Peyer's patch (tissue), 4 donors: ENCODE measurements at regions not wholly inside any gene's neighbourhood (a gene's known extent, or its start where the extent isn't known, plus 50 kb on each side); places are given as distances from the start of the nearest gene placed in this dataset.

Experiments
- DNase-seq, 3 donors: peaks; one replicate each; pipeline ENCODE4 v3.0.0-alpha.2; 2017 to 2019
- H3K27ac ChIP-seq, 4 donors: fragments of 200-600 bp; sonication (generic); one replicate each; pipeline ENCODE4 v1.5.1; 2016 to 2019
- H3K27me3 ChIP-seq, 2 donors: fragments of 200-600 bp; sonication (generic); one replicate each; pipeline ENCODE4 v1.5.1; 2019
- H3K36me3 ChIP-seq, 3 donors: fragments of 200-600 bp; sonication (generic); one replicate each; pipeline ENCODE4 v1.5.1; 2016 to 2019
- H3K4me1 ChIP-seq, 4 donors: fragments of 200-600 bp; sonication (generic); one replicate each; pipeline ENCODE4 v1.5.1; 2016 to 2019
- H3K4me3 ChIP-seq, 4 donors: fragments of 200-600 bp; sonication (generic); 1 replicate in 3 of 4; 2 replicates in 1 of 4; pipeline ENCODE4 v1.5.1; 2016 to 2019; ENCODE audit warnings: mild to moderate bottlenecking in 1 of 4
- H3K9me3 ChIP-seq, 4 donors: fragments of 200-600 bp; sonication (generic); one replicate each; pipeline ENCODE4 v1.5.1; 2016 to 2019; ENCODE audit warnings: mild to moderate bottlenecking in 1 of 4
- POLR2A ChIP-seq, 2 donors: fragments of 450-650 bp; IDR thresholded peaks; one replicate each; pipeline ENCODE4 v1.5.1; 2017; ENCODE audit warnings: antibody characterized with exemption in 2 of 2, mild to moderate bottlenecking in 2 of 2, moderate library complexity in 2 of 2
- TF ChIP-seq, protein P1 (sequence below), 6 experiments: fragments of 450-650 bp in 4 of 6; fragments of 200-600 bp in 2 of 6; sonication (generic) in 1 of 6; IDR thresholded peaks; one replicate each; pipeline ENCODE4 v1.5.1; 2017 to 2019; ENCODE audit warnings: antibody characterized with exemption in 6 of 6, mild to moderate bottlenecking in 3 of 6, moderate library complexity in 1 of 6

DNA sequence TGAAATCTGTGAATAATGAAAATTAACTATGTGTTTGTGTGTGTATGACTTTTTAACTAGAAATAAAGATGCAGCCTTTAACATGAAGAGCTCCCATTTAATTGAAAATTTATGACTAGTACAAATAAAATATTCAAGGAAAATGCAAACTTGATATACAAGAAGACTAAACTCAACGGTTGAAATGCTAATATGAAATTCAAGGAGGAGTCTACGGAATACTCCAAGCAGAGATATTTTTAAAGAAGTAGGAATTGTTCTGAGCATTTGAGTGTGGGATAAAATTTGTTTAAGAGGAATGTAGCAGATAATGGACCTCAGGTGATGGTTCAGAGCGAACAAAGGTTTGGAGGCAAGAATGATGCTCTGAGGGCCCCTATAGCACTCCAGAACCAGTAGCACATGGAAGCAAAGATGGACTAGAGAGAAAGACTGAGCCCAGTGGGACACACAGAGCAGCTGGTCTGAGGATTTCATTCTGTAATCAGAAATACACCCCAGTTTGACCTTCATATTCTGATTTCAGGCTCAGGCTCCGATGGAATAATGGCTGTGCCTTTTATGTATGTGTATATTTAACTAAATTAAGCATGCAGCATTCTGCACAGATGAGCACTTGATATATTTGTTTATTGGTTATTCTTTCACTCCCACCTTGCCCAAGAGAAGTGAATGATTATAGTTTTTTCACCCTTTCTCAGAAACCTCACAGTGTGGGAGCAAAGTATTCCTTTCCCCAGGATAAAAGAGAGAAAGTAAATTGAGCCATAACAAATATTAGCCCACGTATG, 227.1 kb downstream of the ZPLD1 start:
- Histone ChIP-seq H3K9me3 (no peaks in the 10 kb centered on the region), H3K4me1 (no peaks in the 10 kb centered on the region), H3K36me3 (no peaks in the 10 kb centered on the region), H3K27me3 (no peaks in the 10 kb centered on the region), H3K27ac (no peak overlapping the region), H3K4me3 (no peak overlapping the region)
- DNase-seq: no peak
- TF ChIP-seq, protein P1, sequence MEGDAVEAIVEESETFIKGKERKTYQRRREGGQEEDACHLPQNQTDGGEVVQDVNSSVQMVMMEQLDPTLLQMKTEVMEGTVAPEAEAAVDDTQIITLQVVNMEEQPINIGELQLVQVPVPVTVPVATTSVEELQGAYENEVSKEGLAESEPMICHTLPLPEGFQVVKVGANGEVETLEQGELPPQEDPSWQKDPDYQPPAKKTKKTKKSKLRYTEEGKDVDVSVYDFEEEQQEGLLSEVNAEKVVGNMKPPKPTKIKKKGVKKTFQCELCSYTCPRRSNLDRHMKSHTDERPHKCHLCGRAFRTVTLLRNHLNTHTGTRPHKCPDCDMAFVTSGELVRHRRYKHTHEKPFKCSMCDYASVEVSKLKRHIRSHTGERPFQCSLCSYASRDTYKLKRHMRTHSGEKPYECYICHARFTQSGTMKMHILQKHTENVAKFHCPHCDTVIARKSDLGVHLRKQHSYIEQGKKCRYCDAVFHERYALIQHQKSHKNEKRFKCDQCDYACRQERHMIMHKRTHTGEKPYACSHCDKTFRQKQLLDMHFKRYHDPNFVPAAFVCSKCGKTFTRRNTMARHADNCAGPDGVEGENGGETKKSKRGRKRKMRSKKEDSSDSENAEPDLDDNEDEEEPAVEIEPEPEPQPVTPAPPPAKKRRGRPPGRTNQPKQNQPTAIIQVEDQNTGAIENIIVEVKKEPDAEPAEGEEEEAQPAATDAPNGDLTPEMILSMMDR (IDR thresholded peaks at IDR 0.05): no peak
- no peak for TF ChIP-seq POLR2A (IDR thresholded peaks at IDR 0.05)

DNA sequence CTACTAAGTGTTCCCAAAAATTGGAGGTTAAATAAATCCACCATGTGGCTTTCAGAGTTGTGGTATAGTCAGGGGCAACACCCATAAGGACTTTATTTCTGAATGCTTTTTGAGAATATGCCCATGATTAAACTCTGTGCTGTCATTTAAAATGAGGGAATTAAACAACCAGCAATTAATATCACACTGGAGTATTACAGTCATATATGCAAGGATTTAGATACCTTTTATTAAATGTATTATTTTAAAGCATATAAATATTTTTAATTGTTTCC, 227.6 kb downstream of the ZPLD1 start:
- TF ChIP-seq, protein P1 (IDR thresholded peaks at IDR 0.05): no peak

DNA sequence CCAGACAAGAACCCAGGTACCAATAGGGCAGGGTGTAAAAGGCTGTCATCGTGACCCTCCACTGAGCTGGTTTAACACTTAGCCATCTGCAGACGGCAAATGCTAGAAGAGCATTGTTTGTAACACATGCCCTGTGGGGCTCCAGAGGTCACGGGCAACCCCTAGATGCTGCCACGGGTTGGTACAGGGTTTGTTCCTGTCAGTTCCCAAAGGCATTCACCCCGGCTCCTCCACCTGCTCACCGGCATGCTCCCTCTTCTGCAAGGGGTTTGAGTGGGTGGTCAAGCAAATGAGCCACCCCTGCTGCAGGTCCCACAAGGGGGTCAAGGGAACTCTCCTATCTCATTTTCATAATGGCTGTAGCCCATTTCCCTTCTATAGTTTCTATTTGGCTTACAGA, 229.3 kb downstream of the ZPLD1 start:
- DNase-seq: no peak

More for the DNA sequence above, 227.6 kb downstream of the ZPLD1 start:
- Histone ChIP-seq H3K4me1 (no peaks in the 10 kb centered on the region), H3K9me3 (no peaks in the 10 kb centered on the region), H3K4me3 (no peak overlapping the region), H3K27ac (no peak overlapping the region), H3K36me3 (no peaks in the 10 kb centered on the region), H3K27me3 (no peaks in the 10 kb centered on the region)
- DNase-seq: no peak

DNA sequence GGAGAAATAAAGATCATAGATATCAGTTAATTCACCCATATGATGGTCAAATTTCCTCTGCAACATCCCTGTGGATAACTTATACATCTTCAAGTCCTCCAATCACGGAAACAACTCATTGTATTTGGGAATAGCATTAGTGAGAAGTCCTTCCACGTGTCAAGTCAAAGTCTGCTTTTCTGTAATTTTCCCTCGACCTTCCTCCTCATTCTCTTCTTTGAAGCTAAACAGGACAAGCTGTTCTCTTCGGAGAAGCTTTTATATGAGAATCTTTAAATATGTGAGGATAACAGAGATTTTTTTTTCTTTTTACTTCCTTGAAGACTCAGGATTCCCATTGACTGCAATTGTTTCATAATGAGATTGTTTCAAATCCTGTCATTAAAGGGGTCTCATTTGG, 230.4 kb downstream of the ZPLD1 start:
- Histone ChIP-seq H3K4me3 (no peak overlapping the region), H3K36me3 (no peaks in the 10 kb centered on the region), H3K27ac (no peak overlapping the region), H3K9me3 (no peaks in the 10 kb centered on the region), H3K27me3 (no peaks in the 10 kb centered on the region), H3K4me1 (no peaks in the 10 kb centered on the region)
- no peak for DNase-seq
- TF ChIP-seq, protein P1 (IDR thresholded peaks at IDR 0.05): no peak
- no peak for TF ChIP-seq POLR2A (IDR thresholded peaks at IDR 0.05)

More for the DNA sequence above, 229.3 kb downstream of the ZPLD1 start:
- no peak overlapping the region for H3K4me3 ChIP-seq
- H3K36me3 ChIP-seq: no peaks in the 10 kb centered on the region
- no peaks in the 10 kb centered on the region for H3K9me3 ChIP-seq
- no peaks in the 10 kb centered on the region for H3K27me3 ChIP-seq
- no peak overlapping the region for H3K27ac ChIP-seq
- no peaks in the 10 kb centered on the region for H3K4me1 ChIP-seq
- TF ChIP-seq, protein P1 (IDR thresholded peaks at IDR 0.05): no peak
- no peak for TF ChIP-seq POLR2A (IDR thresholded peaks at IDR 0.05)

DNA sequence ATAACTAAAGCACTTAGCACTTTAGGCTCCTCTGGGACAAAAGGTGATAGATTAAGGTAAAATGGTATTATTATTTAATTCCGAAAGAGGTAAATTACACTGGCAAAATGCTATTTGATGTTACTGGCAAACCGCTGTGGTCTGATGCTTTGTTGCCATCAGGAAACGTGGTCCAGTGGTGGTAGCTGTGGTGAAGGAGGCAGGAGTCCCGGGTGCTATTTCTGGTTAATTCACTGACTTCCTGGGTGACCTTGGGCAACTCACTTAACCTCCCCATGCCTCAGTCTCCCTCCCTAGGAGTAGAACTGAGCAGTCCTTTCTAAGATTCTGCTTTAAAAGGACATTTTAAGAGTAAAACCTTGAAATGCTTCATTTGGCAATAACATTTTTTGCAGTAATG, 233.4 kb downstream of the ZPLD1 start:
- H3K9me3 ChIP-seq: no peaks in the 10 kb centered on the region
- no peak for DNase-seq
- no peak overlapping the region for H3K27ac ChIP-seq
- TF ChIP-seq, protein P1 (IDR thresholded peaks at IDR 0.05): no peak
- no peak for TF ChIP-seq POLR2A (IDR thresholded peaks at IDR 0.05)
- H3K4me3 ChIP-seq: no peak overlapping the region
- no peaks in the 10 kb centered on the region for H3K36me3 ChIP-seq
- H3K27me3 ChIP-seq: no peaks in the 10 kb centered on the region
- H3K4me1 ChIP-seq: no peaks in the 10 kb centered on the region

DNA sequence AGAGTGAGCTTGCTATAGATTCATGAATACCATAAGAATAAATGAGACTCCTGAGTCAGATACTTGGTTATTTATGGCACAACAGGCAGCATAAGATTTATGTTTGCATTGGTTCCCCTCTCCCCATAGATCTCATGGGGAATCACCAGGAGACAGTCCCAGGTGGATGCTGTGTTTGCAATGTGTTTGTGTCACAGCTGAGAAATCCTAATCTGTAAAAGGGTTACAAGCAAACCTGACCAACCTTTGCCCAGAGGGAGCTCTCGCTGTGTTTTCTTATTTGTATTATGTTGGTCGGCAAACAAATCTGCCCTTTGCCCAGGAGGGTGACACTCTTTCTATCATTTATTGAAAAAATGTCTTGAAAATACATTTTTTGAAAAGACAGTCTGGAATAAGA, 236.2 kb downstream of the ZPLD1 start:
- Histone ChIP-seq H3K4me1 (no peaks in the 10 kb centered on the region), H3K27ac (no peak overlapping the region), H3K4me3 (no peak overlapping the region), H3K9me3 (no peaks in the 10 kb centered on the region), H3K27me3 (no peaks in the 10 kb centered on the region), H3K36me3 (no peaks in the 10 kb centered on the region)
- no peak for TF ChIP-seq POLR2A (IDR thresholded peaks at IDR 0.05)
- TF ChIP-seq, protein P1 (IDR thresholded peaks at IDR 0.05): no peak
- DNase-seq: no peak
